Endothelial cell (in vitro differentiated cells): ENCODE measurements at regions not wholly inside any gene's neighbourhood (a gene's known extent, or its start where the extent isn't known, plus 50 kb on each side); places are given as distances from the start of the nearest gene placed in this dataset.
A peak's percentile ranks its signal among the peaks of the same experiment; 100 is the strongest.

Experiments used
- DNase-seq: peaks from one replicate; pipeline ENCODE4 v3.0.0; 2021; ENCODE audit warnings: low spot score
- H3K27ac Mint-ChIP-seq: one replicate; pipeline ENCODE4 v1.8.0; 2021; ENCODE audit warnings: mixed read lengths, inconsistent platforms; ENCODE audit not compliant: unreplicated experiment
- H3K27me3 Mint-ChIP-seq: one replicate; pipeline ENCODE4 v1.8.0; 2021; ENCODE audit warnings: mild to moderate bottlenecking, moderate library complexity, mixed read lengths, inconsistent platforms; ENCODE audit not compliant: unreplicated experiment
- H3K36me3 Mint-ChIP-seq: one replicate; pipeline ENCODE4 v1.8.0; 2021; ENCODE audit warnings: mild to moderate bottlenecking, low read depth, mixed read lengths, inconsistent platforms; ENCODE audit not compliant: unreplicated experiment
- H3K4me1 Mint-ChIP-seq: one replicate; pipeline ENCODE4 v1.8.0; 2021; ENCODE audit warnings: mild to moderate bottlenecking, mixed read lengths, inconsistent platforms; ENCODE audit not compliant: unreplicated experiment
- H3K4me3 Mint-ChIP-seq: one replicate; pipeline ENCODE4 v1.8.0; 2021; ENCODE audit warnings: mild to moderate bottlenecking, mixed read lengths, inconsistent platforms; ENCODE audit not compliant: unreplicated experiment
- H3K9me3 Mint-ChIP-seq: one replicate; pipeline ENCODE4 v1.8.0; 2021; ENCODE audit warnings: mixed read lengths, inconsistent platforms; ENCODE audit not compliant: unreplicated experiment
- CTCF ChIP-seq: fragments of 200-600 bp; sonication (generic); IDR thresholded peaks from one replicate; pipeline ENCODE4 v1.5.0; 2021; ENCODE audit warnings: antibody characterized with exemption; ENCODE audit not compliant: unreplicated experiment

GRCh38 chr13:60759499-60759898 is 362.5 kb downstream of the TDRD3 start:
- peak; percentile 46 for DNase-seq
- Mint-ChIP-seq H3K9me3 (no peaks in the 10 kb centered on the region), H3K36me3 (no peaks in the 10 kb centered on the region), H3K27me3 (peaks cover 3% of the 10 kb centered on the region), H3K4me3 (no peak overlapping the region), H3K27ac (peak overlapping the region; percentile 98), H3K4me1 (peaks cover 42% of the 10 kb centered on the region)
- TF ChIP-seq CTCF = no peak

GRCh38 chr13:60758637-60759036 is 361.6 kb downstream of the TDRD3 start:
- H3K36me3 Mint-ChIP-seq = no peaks in the 10 kb centered on the region
- H3K4me1 Mint-ChIP-seq = peaks cover 46% of the 10 kb centered on the region
- TF ChIP-seq CTCF = no peak
- no peak for DNase-seq
- no peaks in the 10 kb centered on the region for H3K9me3 Mint-ChIP-seq
- H3K27ac Mint-ChIP-seq = peak overlapping the region; percentile 87
- no peak overlapping the region for H3K4me3 Mint-ChIP-seq
- peaks cover 3% of the 10 kb centered on the region for H3K27me3 Mint-ChIP-seq

- Mint-ChIP-seq H3K27me3 (peaks cover 3% of the 10 kb centered on the region), H3K27ac (peak overlapping the region; percentile 87), H3K9me3 (no peaks in the 10 kb centered on the region), H3K4me3 (no peak overlapping the region), H3K4me1 (peaks cover 46% of the 10 kb centered on the region), H3K36me3 (no peaks in the 10 kb centered on the region)
- no peak for DNase-seq
- TF ChIP-seq CTCF = no peak
These were observed 360.6 kb downstream of the TDRD3 start for GRCh38 chr13:60757501-60758215.

- peaks cover 44% of the 10 kb centered on the region for H3K4me1 Mint-ChIP-seq
- H3K27ac Mint-ChIP-seq = peak overlapping the region; percentile 84
- no peaks in the 10 kb centered on the region for H3K9me3 Mint-ChIP-seq
- DNase-seq = no peak
- peaks cover 2% of the 10 kb centered on the region for H3K27me3 Mint-ChIP-seq
- TF ChIP-seq CTCF = no peak
- no peaks in the 10 kb centered on the region for H3K36me3 Mint-ChIP-seq
- H3K4me3 Mint-ChIP-seq = no peak overlapping the region
These were observed 359.3 kb downstream of the TDRD3 start for GRCh38 chr13:60756306-60756705.

- no peaks in the 10 kb centered on the region for H3K9me3 Mint-ChIP-seq
- no peaks in the 10 kb centered on the region for H3K36me3 Mint-ChIP-seq
- no peak overlapping the region for H3K4me3 Mint-ChIP-seq
- peaks cover 2% of the 10 kb centered on the region for H3K27me3 Mint-ChIP-seq
- H3K4me1 Mint-ChIP-seq = peaks cover 42% of the 10 kb centered on the region
- no peak for TF ChIP-seq CTCF
- peak; percentile 44 for DNase-seq
- H3K27ac Mint-ChIP-seq = peak overlapping the region; percentile 98
These were observed 358.6 kb downstream of the TDRD3 start for GRCh38 chr13:60755380-60756163.
